ENCODE measurements at regions not wholly inside any gene's neighbourhood (a gene's known extent, or its start where the extent isn't known, plus 50 kb on each side); places are given as distances from the start of the nearest gene placed in this dataset.

GRCh38 chr7:25638590-25639244 lies 410.4 kb upstream of the NPVF start:
- Mint-ChIP-seq H3K4me1 (no peaks in the 10 kb centered on the region), H3K27me3 (peaks cover 0 to 2% of the 10 kb centered on the region in 2 donors), H3K4me3 (no peak overlapping the region), H3K9me3 (no peaks in the 10 kb centered on the region), H3K36me3 (no peaks in the 10 kb centered on the region), H3K27ac (no peak overlapping the region)
- H3K4me1 ChIP-seq (ENCODE audit: control insufficient read depth in 1 of 2, extremely low read depth in 1 of 2, insufficient read depth in 2 of 2, low read length in 2 of 2), result no peaks in the 10 kb centered on the region
- POLR2A ChIA-PET, result no interaction called here
- no peak overlapping the region for H3K4me3 ChIP-seq (ENCODE audit: control insufficient read depth in 1 of 2, extremely low read depth in 1 of 2, low read length in 1 of 2)
- CTCF ChIA-PET, result no interaction called here
- no peak for DNase-seq
- 100% methylated on average over 1 of the region's 7 CpGs for WGBS (ENCODE audit: insufficient coverage)
- peaks cover 0 to 5% of the 10 kb centered on the region in 2 experiments for H3K27me3 ChIP-seq (replicated peaks in 1 of 2; ENCODE audit: control insufficient read depth in 2 of 2, extremely low read depth in 1 of 2, insufficient read depth in 2 of 2, low read length in 1 of 2)
- H3K9me3 ChIP-seq, result no peaks in the 10 kb centered on the region
- H3K27ac ChIP-seq (ENCODE audit: low read length), result no peak overlapping the region
- no peak for ATAC-seq (replicated peaks in 1 of 4)
- no peaks in the 10 kb centered on the region for H3K36me3 ChIP-seq (ENCODE audit: control insufficient read depth in 2 of 2, extremely low read depth in 1 of 2, insufficient read depth in 1 of 2, low read length in 1 of 2)

- Mint-ChIP-seq H3K36me3 (no peaks in the 10 kb centered on the region), H3K4me3 (no peak overlapping the region), H3K27ac (no peak overlapping the region), H3K27me3 (no peaks in the 10 kb centered on the region), H3K9me3 (no peaks in the 10 kb centered on the region), H3K4me1 (peaks cover 0 to 5% (median 0%) of the 10 kb centered on the region in 3 donors)
- CTCF ChIA-PET, result no interaction called here
- H3K9me3 ChIP-seq, result no peaks in the 10 kb centered on the region
- peaks cover 0 to 5% of the 10 kb centered on the region in 2 experiments for H3K27me3 ChIP-seq (replicated peaks in 1 of 2; ENCODE audit: control insufficient read depth in 2 of 2, extremely low read depth in 1 of 2, insufficient read depth in 2 of 2, low read length in 1 of 2)
- no peak for ATAC-seq (replicated peaks in 1 of 4)
- DNase-seq, result no peak
- H3K4me1 ChIP-seq (ENCODE audit: control insufficient read depth in 1 of 2, extremely low read depth in 1 of 2, insufficient read depth in 2 of 2, low read length in 2 of 2), result no peaks in the 10 kb centered on the region
- 100% methylated on average over 1 of the region's 3 CpGs for WGBS (ENCODE audit: insufficient coverage)
- H3K4me3 ChIP-seq (ENCODE audit: control insufficient read depth in 1 of 2, extremely low read depth in 1 of 2, low read length in 1 of 2), result no peak overlapping the region
- H3K36me3 ChIP-seq (ENCODE audit: control insufficient read depth in 2 of 2, extremely low read depth in 1 of 2, insufficient read depth in 1 of 2, low read length in 1 of 2), result no peaks in the 10 kb centered on the region
- no peak overlapping the region for H3K27ac ChIP-seq (ENCODE audit: low read length)
- POLR2A ChIA-PET, result no interaction called here
These were observed 414.6 kb upstream of the NPVF start for GRCh38 chr7:25642849-25643248.

- DNase-seq (no peak), ATAC-seq (replicated peaks in 1 of 4) (no peak)
- H3K27ac ChIP-seq (ENCODE audit: low read length), result no peak overlapping the region
- 93% methylated on average over 5 of the region's 5 CpGs for WGBS (ENCODE audit: insufficient coverage)
- no peak overlapping the region for H3K4me3 ChIP-seq (ENCODE audit: control insufficient read depth in 1 of 2, extremely low read depth in 1 of 2, low read length in 1 of 2)
- H3K9me3 Mint-ChIP-seq, result no peaks in the 10 kb centered on the region
- H3K36me3 Mint-ChIP-seq, result no peaks in the 10 kb centered on the region
- H3K36me3 ChIP-seq (ENCODE audit: control insufficient read depth in 2 of 2, extremely low read depth in 1 of 2, insufficient read depth in 1 of 2, low read length in 1 of 2), result no peaks in the 10 kb centered on the region
- no peaks in the 10 kb centered on the region for H3K4me1 ChIP-seq (ENCODE audit: control insufficient read depth in 1 of 2, extremely low read depth in 1 of 2, insufficient read depth in 2 of 2, low read length in 2 of 2)
- ChIA-PET POLR2A (no interaction called here), CTCF (no interaction called here)
- no peak overlapping the region for H3K4me3 Mint-ChIP-seq
- peaks cover 0 to 5% (median 0%) of the 10 kb centered on the region in 3 donors for H3K4me1 Mint-ChIP-seq
- H3K27ac Mint-ChIP-seq, result no peak overlapping the region
- no peaks in the 10 kb centered on the region for H3K27me3 Mint-ChIP-seq
- no peaks in the 10 kb centered on the region for H3K9me3 ChIP-seq
- H3K27me3 ChIP-seq (replicated peaks in 1 of 2; ENCODE audit: control insufficient read depth in 2 of 2, extremely low read depth in 1 of 2, insufficient read depth in 2 of 2, low read length in 1 of 2), result peaks cover 0 to 5% of the 10 kb centered on the region in 2 experiments
These were observed 415.0 kb upstream of the NPVF start for GRCh38 chr7:25643286-25643685.

- CTCF ChIA-PET, result no interaction called here
- peaks cover 0 to 5% (median 0%) of the 10 kb centered on the region in 3 donors for H3K4me1 Mint-ChIP-seq
These were observed 415.6 kb upstream of the NPVF start for GRCh38 chr7:25643770-25644394.

GRCh38 chr7:25646726-25647413 lies 418.6 kb upstream of the NPVF start:
- H3K27ac Mint-ChIP-seq, result no peak overlapping the region
- peaks cover 0 to 5% (median 0%) of the 10 kb centered on the region in 3 donors for H3K4me1 Mint-ChIP-seq
- H3K4me1 ChIP-seq (ENCODE audit: control insufficient read depth in 1 of 2, extremely low read depth in 1 of 2, insufficient read depth in 2 of 2, low read length in 2 of 2), result no peaks in the 10 kb centered on the region
- ChIA-PET POLR2A (interaction anchor here in 1 of 2 donors (0.6 kb wide), 1 partner anchor 1321 kb away, joined by 4 read pairs; no protein-coding TSS in a partner anchor), CTCF (interaction anchor here in 1 of 2 donors (0.6 kb wide), 1 partner anchor 1562 kb away, joined by 3 read pairs; no protein-coding TSS in a partner anchor)
- no peak for DNase-seq
- H3K4me3 Mint-ChIP-seq, result no peak overlapping the region
- no peaks in the 10 kb centered on the region for H3K36me3 Mint-ChIP-seq
- no peaks in the 10 kb centered on the region for H3K9me3 ChIP-seq
- ATAC-seq (replicated peaks in 1 of 4), result no peak
- no peaks in the 10 kb centered on the region for H3K36me3 ChIP-seq (ENCODE audit: control insufficient read depth in 2 of 2, extremely low read depth in 1 of 2, insufficient read depth in 1 of 2, low read length in 1 of 2)
- H3K4me3 ChIP-seq (ENCODE audit: control insufficient read depth in 1 of 2, extremely low read depth in 1 of 2, low read length in 1 of 2), result no peak overlapping the region
- H3K27me3 ChIP-seq (replicated peaks in 1 of 2; ENCODE audit: control insufficient read depth in 2 of 2, extremely low read depth in 1 of 2, insufficient read depth in 2 of 2, low read length in 1 of 2), result no peaks in the 10 kb centered on the region
- peaks cover 0 to 5% of the 10 kb centered on the region in 2 donors for H3K27me3 Mint-ChIP-seq
- WGBS (ENCODE audit: insufficient coverage), result 95% methylated on average over 2 of the region's 6 CpGs
- H3K27ac ChIP-seq (ENCODE audit: low read length), result no peak overlapping the region
- no peaks in the 10 kb centered on the region for H3K9me3 Mint-ChIP-seq

More at GRCh38 chr7:25643770-25644394, 415.6 kb upstream of the NPVF start:
- Histone ChIP-seq H3K27ac (ENCODE audit: low read length) (no peak overlapping the region), H3K4me3 (ENCODE audit: control insufficient read depth in 1 of 2, extremely low read depth in 1 of 2, low read length in 1 of 2) (no peak overlapping the region), H3K4me1 (ENCODE audit: control insufficient read depth in 1 of 2, extremely low read depth in 1 of 2, insufficient read depth in 2 of 2, low read length in 2 of 2) (no peaks in the 10 kb centered on the region), H3K36me3 (ENCODE audit: control insufficient read depth in 2 of 2, extremely low read depth in 1 of 2, insufficient read depth in 1 of 2, low read length in 1 of 2) (no peaks in the 10 kb centered on the region), H3K27me3 (replicated peaks in 1 of 2; ENCODE audit: control insufficient read depth in 2 of 2, extremely low read depth in 1 of 2, insufficient read depth in 2 of 2, low read length in 1 of 2) (no peaks in the 10 kb centered on the region), H3K9me3 (no peaks in the 10 kb centered on the region)
- ATAC-seq (replicated peaks in 1 of 4) (no peak), DNase-seq (no peak)
- no peak overlapping the region for H3K4me3 Mint-ChIP-seq
- peaks cover 0 to 2% of the 10 kb centered on the region in 2 donors for H3K27me3 Mint-ChIP-seq
- H3K36me3 Mint-ChIP-seq, result no peaks in the 10 kb centered on the region
- H3K27ac Mint-ChIP-seq, result no peak overlapping the region
- WGBS (ENCODE audit: insufficient coverage), result no CpG with 5 or more reads among the region's 7 CpGs
- POLR2A ChIA-PET, result no interaction called here
- no peaks in the 10 kb centered on the region for H3K9me3 Mint-ChIP-seq

DNA sequence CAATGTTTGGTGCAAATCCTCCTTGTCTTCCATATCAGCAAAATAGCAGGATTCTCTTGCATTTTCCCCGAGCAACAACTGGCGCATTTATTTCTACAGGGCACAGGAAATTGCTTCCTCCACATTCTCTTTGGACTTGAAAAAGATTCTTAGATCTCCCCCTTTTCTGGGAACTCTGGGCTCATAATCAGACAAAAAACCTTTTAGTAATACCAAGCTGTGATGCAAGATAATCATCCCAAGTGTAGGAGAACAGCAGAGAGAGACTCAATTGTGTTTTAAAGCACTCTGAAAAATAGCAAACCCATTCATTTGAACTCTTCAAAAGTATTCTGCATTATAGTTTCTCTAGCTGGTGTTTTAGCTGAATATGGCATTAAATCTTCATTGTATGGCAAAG lies 419.6 kb upstream of the NPVF start:
- Histone ChIP-seq H3K27ac (ENCODE audit: low read length) (no peak overlapping the region), H3K4me1 (ENCODE audit: control insufficient read depth in 1 of 2, extremely low read depth in 1 of 2, insufficient read depth in 2 of 2, low read length in 2 of 2) (peaks cover 0 to 2% of the 10 kb centered on the region in 2 experiments), H3K9me3 (no peaks in the 10 kb centered on the region), H3K4me3 (ENCODE audit: control insufficient read depth in 1 of 2, extremely low read depth in 1 of 2, low read length in 1 of 2) (no peak overlapping the region), H3K36me3 (ENCODE audit: control insufficient read depth in 2 of 2, extremely low read depth in 1 of 2, insufficient read depth in 1 of 2, low read length in 1 of 2) (no peaks in the 10 kb centered on the region), H3K27me3 (replicated peaks in 1 of 2; ENCODE audit: control insufficient read depth in 2 of 2, extremely low read depth in 1 of 2, insufficient read depth in 2 of 2, low read length in 1 of 2) (no peaks in the 10 kb centered on the region)
- POLR2A ChIA-PET, result no interaction called here
- Mint-ChIP-seq H3K27ac (no peak overlapping the region), H3K4me1 (peaks cover 0 to 13% (median 5%) of the 10 kb centered on the region in 3 donors), H3K9me3 (no peaks in the 10 kb centered on the region), H3K27me3 (peaks cover 0 to 5% of the 10 kb centered on the region in 2 donors), H3K4me3 (no peak overlapping the region), H3K36me3 (no peaks in the 10 kb centered on the region)
- CTCF ChIA-PET, result no interaction called here
- DNase-seq (no peak), ATAC-seq (replicated peaks in 1 of 4) (no peak)
- no CpG with 5 or more reads among the region's 2 CpGs for WGBS (ENCODE audit: insufficient coverage)
